VCaP (cell line): ENCODE measurements at regions not wholly inside any gene's neighbourhood (a gene's known extent, or its start where the extent isn't known, plus 50 kb on each side); places are given as distances from the start of the nearest gene placed in this dataset.
A peak's percentile ranks its signal among the peaks of the same experiment; 100 is the strongest.

Experiments used
- H3K27ac ChIP-seq: fragments of 450-650 bp; 2 replicates; pipeline ENCODE4 v1.5.1; 2017
- TF ChIP-seq, protein P1 (sequence below): fragments of 450-650 bp; conservative IDR thresholded peaks from 2 replicates; pipeline ENCODE4 v1.5.1; 2017; ENCODE audit warnings: mild to moderate bottlenecking, moderate library complexity

DNA sequence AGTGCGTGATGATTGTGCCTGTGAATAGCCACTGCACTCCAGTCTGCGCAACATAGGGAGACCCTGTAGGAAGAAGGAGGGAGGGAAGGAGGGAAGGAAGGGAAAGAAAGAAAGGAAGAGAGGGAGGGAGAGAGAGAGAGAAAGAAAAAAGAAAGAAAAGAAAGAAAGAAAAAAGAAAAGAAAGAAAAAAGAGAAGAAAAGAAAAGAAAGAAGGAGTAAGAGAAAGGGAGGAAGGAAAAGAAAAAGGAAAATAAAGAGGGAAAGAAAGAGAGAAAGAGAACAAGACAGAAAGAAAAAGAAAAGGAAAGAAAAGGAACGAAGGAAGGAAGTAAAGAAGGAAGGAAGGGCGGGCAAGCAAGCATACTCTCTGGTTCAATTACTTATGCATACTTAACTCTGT is 112.9 kb upstream of the ANK3 start:
- TF ChIP-seq, protein P1, sequence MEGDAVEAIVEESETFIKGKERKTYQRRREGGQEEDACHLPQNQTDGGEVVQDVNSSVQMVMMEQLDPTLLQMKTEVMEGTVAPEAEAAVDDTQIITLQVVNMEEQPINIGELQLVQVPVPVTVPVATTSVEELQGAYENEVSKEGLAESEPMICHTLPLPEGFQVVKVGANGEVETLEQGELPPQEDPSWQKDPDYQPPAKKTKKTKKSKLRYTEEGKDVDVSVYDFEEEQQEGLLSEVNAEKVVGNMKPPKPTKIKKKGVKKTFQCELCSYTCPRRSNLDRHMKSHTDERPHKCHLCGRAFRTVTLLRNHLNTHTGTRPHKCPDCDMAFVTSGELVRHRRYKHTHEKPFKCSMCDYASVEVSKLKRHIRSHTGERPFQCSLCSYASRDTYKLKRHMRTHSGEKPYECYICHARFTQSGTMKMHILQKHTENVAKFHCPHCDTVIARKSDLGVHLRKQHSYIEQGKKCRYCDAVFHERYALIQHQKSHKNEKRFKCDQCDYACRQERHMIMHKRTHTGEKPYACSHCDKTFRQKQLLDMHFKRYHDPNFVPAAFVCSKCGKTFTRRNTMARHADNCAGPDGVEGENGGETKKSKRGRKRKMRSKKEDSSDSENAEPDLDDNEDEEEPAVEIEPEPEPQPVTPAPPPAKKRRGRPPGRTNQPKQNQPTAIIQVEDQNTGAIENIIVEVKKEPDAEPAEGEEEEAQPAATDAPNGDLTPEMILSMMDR, result no peak
- H3K27ac ChIP-seq, result no peak overlapping the region

DNA sequence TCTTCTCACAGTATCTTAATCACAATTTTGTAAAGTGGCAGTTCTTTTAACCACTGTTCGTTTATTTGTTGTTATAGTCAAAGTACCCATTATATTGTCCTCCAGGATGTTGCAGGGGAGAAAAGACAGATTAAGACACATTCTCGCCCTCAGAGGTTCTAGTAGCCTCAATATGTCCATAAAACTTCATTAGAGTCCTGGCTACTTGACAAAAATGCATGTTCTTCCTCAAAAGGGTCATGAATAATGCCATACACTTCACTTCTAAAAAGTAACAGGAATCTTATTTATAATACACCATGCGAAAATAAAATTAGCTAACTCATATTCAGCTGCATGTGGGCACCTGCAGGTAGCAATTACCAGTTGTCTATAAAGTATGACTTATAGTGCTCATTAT is 109.3 kb upstream of the ANK3 start:
- peak overlapping the region; percentile 91 for H3K27ac ChIP-seq
- TF ChIP-seq, protein P1, result no peak

DNA sequence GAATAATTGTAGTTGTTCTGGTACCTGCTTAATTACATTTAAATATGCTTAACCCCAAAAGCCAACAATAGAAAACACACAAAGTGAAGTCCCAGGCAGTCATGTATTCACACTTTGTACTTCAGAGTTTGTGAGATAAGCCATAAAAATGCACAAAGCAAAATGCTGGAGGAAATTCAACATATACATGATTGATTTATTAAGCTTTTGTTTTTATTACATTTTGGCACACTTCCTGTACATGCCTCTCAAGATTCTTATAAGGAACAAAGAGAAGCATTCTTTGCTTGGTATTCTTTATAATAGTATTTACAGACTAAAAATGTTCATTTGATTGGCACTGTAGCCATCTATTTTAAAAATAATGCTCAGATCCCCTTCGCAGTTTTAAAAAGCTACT is 107.7 kb upstream of the ANK3 start:
- H3K27ac ChIP-seq, result peak overlapping the region; percentile 91
- TF ChIP-seq, protein P1, result no peak

DNA sequence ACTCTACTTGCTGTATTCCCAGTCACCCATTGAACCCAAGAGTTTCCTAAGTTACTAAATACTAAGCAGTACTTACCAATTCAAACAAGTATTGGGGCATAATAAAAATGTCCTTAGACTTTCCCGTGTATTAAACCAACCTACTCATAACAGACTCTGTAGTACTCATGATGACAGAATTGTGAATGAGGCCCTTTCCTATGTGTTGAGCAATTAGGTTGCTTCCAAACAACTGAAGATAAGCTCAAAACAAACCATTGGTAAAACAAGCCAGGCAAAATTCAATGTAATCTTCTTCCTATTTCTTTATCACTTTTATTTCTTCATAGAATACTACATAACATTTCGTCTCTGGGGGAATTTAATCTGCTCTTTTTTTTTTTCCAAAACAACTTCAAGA is 106.5 kb upstream of the ANK3 start:
- peak overlapping the region; percentile 91 for H3K27ac ChIP-seq
- TF ChIP-seq, protein P1, result no peak

DNA sequence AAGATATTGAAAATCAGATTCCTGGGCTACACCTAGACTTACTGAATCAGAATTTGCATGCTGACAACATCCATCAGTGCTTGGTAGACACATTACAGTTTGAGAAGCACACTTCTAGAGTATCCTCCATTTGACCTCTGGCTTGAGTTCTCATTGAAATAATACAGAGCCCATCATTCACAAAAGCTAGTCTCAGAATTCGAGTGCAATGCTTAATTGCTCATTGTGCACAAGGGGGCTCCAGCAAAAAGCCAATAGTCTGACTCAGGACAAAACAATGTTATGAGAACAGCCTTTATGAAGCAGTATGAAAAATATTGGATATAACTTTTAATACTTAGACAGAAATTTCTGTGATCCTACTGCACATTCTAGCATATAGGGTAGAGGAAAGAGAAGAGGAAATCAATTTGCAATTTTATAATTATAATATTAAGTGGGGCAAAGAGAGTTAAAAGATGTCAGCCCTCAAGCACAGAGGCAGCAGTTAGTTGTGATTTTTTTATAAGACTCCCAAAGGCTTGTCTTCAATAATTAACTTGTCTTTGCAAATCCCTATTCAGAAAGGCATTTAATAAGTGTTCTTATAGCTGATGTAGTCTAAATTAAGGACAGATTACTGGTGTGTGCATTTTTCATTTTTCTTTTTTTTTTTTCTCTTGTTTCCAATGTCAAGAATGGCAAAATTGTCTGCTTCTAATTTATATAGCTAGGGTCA is 105.8 kb upstream of the ANK3 start:
- peak overlapping the region; percentile 91 for H3K27ac ChIP-seq

DNA sequence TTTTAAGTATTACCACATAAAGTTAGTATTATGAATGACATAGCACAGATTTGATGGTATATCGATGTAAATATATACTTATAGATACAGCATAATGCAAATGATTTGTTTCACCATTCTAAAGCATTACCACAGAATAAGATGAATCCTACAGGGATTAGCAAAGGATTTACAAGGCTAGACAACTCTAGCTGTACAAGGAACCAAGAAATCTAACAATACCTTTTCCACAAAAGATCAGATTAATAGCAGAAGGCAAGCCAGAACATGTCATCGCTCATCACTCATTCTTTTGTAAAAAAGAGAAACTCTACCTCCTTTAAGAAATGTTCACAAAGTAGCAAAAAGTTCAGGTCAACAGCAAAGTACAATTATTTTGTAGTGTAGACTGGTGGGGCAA is 105.1 kb upstream of the ANK3 start:
- no peak overlapping the region; the same call in 1 of the 2 replicates for H3K27ac ChIP-seq

More for the DNA sequence above, 105.8 kb upstream of the ANK3 start:
- TF ChIP-seq, protein P1, result no peak

DNA sequence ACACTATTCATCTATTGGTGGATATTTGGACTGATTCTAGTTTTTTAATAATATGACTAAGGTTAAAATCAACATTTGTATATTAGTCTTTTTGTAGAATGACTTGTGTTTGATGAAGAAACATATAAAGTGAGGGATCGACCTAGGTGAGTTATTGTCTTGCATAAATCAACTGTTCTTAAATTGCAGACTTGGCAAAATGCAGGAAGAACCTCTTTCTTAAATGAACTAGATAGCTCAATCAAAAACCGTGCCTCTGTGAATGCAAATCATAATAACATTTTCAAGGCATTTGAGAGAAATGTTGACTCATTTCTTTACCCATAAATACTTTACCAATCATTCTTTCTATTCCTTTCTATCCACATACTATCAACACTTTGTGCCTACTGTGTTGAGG is 101.5 kb upstream of the ANK3 start:
- TF ChIP-seq, protein P1, result no peak

More for the DNA sequence above, 105.1 kb upstream of the ANK3 start:
- TF ChIP-seq, protein P1, result no peak

More for the DNA sequence above, 101.5 kb upstream of the ANK3 start:
- H3K27ac ChIP-seq, result peak overlapping the region; percentile 81
